Ovary (tissue), 7 donors: ENCODE measurements at regions not wholly inside any gene's neighbourhood (a gene's known extent, or its start where the extent isn't known, plus 50 kb on each side); places are given as distances from the start of the nearest gene placed in this dataset.

Experiments used
- DNase-seq, 5 donors: peaks; one replicate each; pipeline ENCODE4 v3.0.0-alpha.2; 2019 to 2020
- H3K27ac ChIP-seq, 2 donors: fragments of 200-600 bp; one replicate each; pipeline versions ENCODE4 v1.5.1 to v1.8.0; 2019 to 2022
- H3K27me3 ChIP-seq: fragments of 200-600 bp; one replicate; pipeline ENCODE4 v1.8.0; 2022
- H3K36me3 ChIP-seq: fragments of 200-600 bp; sonication (generic); one replicate; pipeline ENCODE4 v1.5.1; 2019
- H3K4me1 ChIP-seq: one replicate; pipeline ENCODE4 v1.8.1; 2013; ENCODE audit warnings: mild to moderate bottlenecking, moderate library complexity; ENCODE audit not compliant: insufficient read depth
- H3K4me3 ChIP-seq: fragments of 200-600 bp; sonication (generic); one replicate; pipeline ENCODE4 v1.5.1; 2017
- H3K9me3 ChIP-seq, 2 donors: fragments of 200-600 bp in 1 of 2; sonication (generic) in 1 of 2; one replicate each; pipeline versions ENCODE4 v1.5.1 to v1.8.1; 2013 to 2019; ENCODE audit warnings: mild to moderate bottlenecking in 1 of 2, moderate library complexity in 1 of 2
- CTCF ChIP-seq, 3 donors: fragments of 450-650 bp in 2 of 3; fragments of 200-600 bp in 1 of 3; IDR thresholded peaks; one replicate each; pipeline versions ENCODE4 v1.5.1 to v1.8.0; 2016 to 2022; ENCODE audit warnings: antibody characterized with exemption in 3 of 3, mild to moderate bottlenecking in 1 of 3
- EP300 ChIP-seq: sonication (generic); formaldehyde crosslinking; IDR thresholded peaks from one replicate; pipeline ENCODE4 v1.6.1; 2017; ENCODE audit warnings: antibody characterized with exemption
- POLR2A ChIP-seq: fragments of 450-650 bp; IDR thresholded peaks from one replicate; pipeline ENCODE4 v1.6.1; 2017; ENCODE audit warnings: antibody characterized with exemption, mild to moderate bottlenecking, moderate library complexity
- WGBS, 3 donors: extraction: QIAGEN DNeasy Blood & Tissue Kit in 1 of 3; methylation state at CpG; one replicate each; pipeline versions ENCODE4 v1.1.5 to v1.1.7; 2013 to 2017; 5-methylcytosine and 5-hydroxymethylcytosine counted together
- intact Hi-C, 4 donors: fragments of 100-400 bp; cut with DNase I; formaldehyde crosslinking; loops; one replicate each; pipeline versions ENCODE4 v1.11.0 to v1.15.1; 2022 to 2023
- donor health status: DM: no; HTN: no; CAD: no; lungs with moderate emphysema.
- donor health status: DM: no; HTN: no; CAD: no.
- donor health status: Bipolar disorder and iron deficiency.
- donor health status: DM: no; HTN: no; CAD: no.
- donor health status: DM: yes; HTN: yes; CAD: no.

GRCh38 chr11:27904358-27905055 lies 203.4 kb downstream of the KIF18A start:
- Histone ChIP-seq H3K4me1 (no peaks in the 10 kb centered on the region), H3K4me3 (no peak overlapping the region), H3K27me3 (no peaks in the 10 kb centered on the region), H3K36me3 (no peaks in the 10 kb centered on the region), H3K27ac (no peak overlapping the region), H3K9me3 (no peaks in the 10 kb centered on the region)
- 58 to 67% (median 67%) methylated on average over 3 of the region's 3 CpGs for WGBS, 3 donors
- DNase-seq = no peak
- intact Hi-C loops = no loop called here
- TF ChIP-seq CTCF (IDR thresholded peaks at IDR 0.05) (no peak), POLR2A (no peak), EP300 (no peak)

- TF ChIP-seq EP300 (no peak), CTCF (IDR thresholded peaks at IDR 0.05) (no peak), POLR2A (no peak)
- H3K36me3 ChIP-seq = no peaks in the 10 kb centered on the region
- intact Hi-C loops = no loop called here
- H3K9me3 ChIP-seq = no peaks in the 10 kb centered on the region
- no peak for DNase-seq
- no peak overlapping the region for H3K27ac ChIP-seq
- no peaks in the 10 kb centered on the region for H3K27me3 ChIP-seq
- H3K4me3 ChIP-seq = no peak overlapping the region
- no peaks in the 10 kb centered on the region for H3K4me1 ChIP-seq
- WGBS, 3 donors = 79 to 85% (median 84%) methylated on average over 5 of the region's 5 CpGs
Measured at GRCh38 chr11:27902981-27903624, 202.8 kb upstream of the BDNF start.

GRCh38 chr11:27898166-27898565 lies 197.9 kb upstream of the BDNF start:
- intact Hi-C loops = no loop called here
- Histone ChIP-seq H3K27me3 (no peaks in the 10 kb centered on the region), H3K4me1 (no peaks in the 10 kb centered on the region), H3K27ac (no peak overlapping the region), H3K9me3 (no peaks in the 10 kb centered on the region), H3K36me3 (no peaks in the 10 kb centered on the region), H3K4me3 (no peak overlapping the region)
- TF ChIP-seq EP300 (no peak), POLR2A (no peak), CTCF (IDR thresholded peaks at IDR 0.05) (no peak)
- DNase-seq = no peak
- 69 to 84% (median 77%) methylated on average over 2 of the region's 2 CpGs for WGBS, 3 donors

GRCh38 chr11:27896096-27896495 lies 195.8 kb upstream of the BDNF start:
- H3K36me3 ChIP-seq = no peaks in the 10 kb centered on the region
- TF ChIP-seq EP300 (no peak), POLR2A (no peak), CTCF (IDR thresholded peaks at IDR 0.05) (no peak)
- H3K9me3 ChIP-seq = no peaks in the 10 kb centered on the region
- intact Hi-C loops = no loop called here
- no peak for DNase-seq
- H3K27ac ChIP-seq = no peak overlapping the region
- no peaks in the 10 kb centered on the region for H3K4me1 ChIP-seq
- no peaks in the 10 kb centered on the region for H3K27me3 ChIP-seq
- H3K4me3 ChIP-seq = no peak overlapping the region
